SK-N-SH (cell line): ENCODE measurements at regions not wholly inside any gene's neighbourhood (a gene's known extent, or its start where the extent isn't known, plus 50 kb on each side); places are given as distances from the start of the nearest gene placed in this dataset.

Experiments used
- CTCF ChIA-PET: fragments of 300-600, 350-600 bp; formaldehyde crosslinking; extraction: SDS; loops from one replicate; lab custom pipeline; 2021; lab: Yijun Ruan, JAX
- POLR2A ChIA-PET: fragments of 350-600 bp; sonication (Branson Sonifier 250); formaldehyde crosslinking; extraction: SDS; loops from one replicate; lab custom pipeline; 2020; ENCODE audit warnings: antibody characterized with exemption, inconsistent platforms; lab: Yijun Ruan, JAX
- DNase-seq: peaks from one replicate; pipeline ENCODE4 v3.0.0; 2012
- H2AFZ ChIP-seq: fragments of 200-600 bp; sonication (generic); 2 replicates; pipeline ENCODE4 v1.8.1; 2016; ENCODE audit warnings: antibody characterized with exemption, mild to moderate bottlenecking, low read depth
- H3F3A ChIP-seq: fragments of 200-600 bp; sonication (generic); replicated peaks from 2 replicates; pipeline ENCODE3; 2016; ENCODE audit warnings: antibody characterized with exemption, mild to moderate bottlenecking; ENCODE audit not compliant: insufficient read depth
- H3K27ac ChIP-seq, 2 experiments: fragments of 200-500 bp in 1 of 2; fragments of 200-600 bp in 1 of 2; sonication (Bioruptor generic) in 1 of 2; sonication (generic), shearing (Covaris generic) in 1 of 2; 2 replicates each; pipeline versions ENCODE4 v1.5.1 to v1.6.1; 2014 to 2016; ENCODE audit warnings: low read depth in 2 of 2, inconsistent platforms in 1 of 2, low read length in 1 of 2, mild to moderate bottlenecking in 1 of 2, mixed read lengths in 1 of 2
- H3K27me3 ChIP-seq: fragments of 200-600 bp; sonication (generic), shearing (Covaris generic); 2 replicates; pipeline ENCODE4 v1.6.1; 2016; ENCODE audit warnings: mixed run types; ENCODE audit not compliant: insufficient read depth
- H3K36me3 ChIP-seq, 2 experiments: fragments of 200-500 bp in 1 of 2; fragments of 200-600 bp in 1 of 2; sonication (Bioruptor generic) in 1 of 2; sonication (generic) in 1 of 2; replicated peaks in 1 of 2; 2 replicates each; pipeline versions ENCODE3 to v1.5.1; 2014 to 2016; ENCODE audit warnings: low read length in 1 of 2, mild to moderate bottlenecking in 1 of 2; ENCODE audit not compliant: insufficient read depth in 2 of 2, control insufficient read depth in 1 of 2
- H3K4me1 ChIP-seq, 2 experiments: fragments of 200-500 bp in 1 of 2; fragments of 200-600 bp in 1 of 2; sonication (Bioruptor generic) in 1 of 2; sonication (generic), shearing (Covaris generic) in 1 of 2; 2 replicates each; pipeline versions ENCODE4 v1.5.1 to v1.6.1; 2014 to 2016; ENCODE audit warnings: low read depth in 1 of 2, low read length in 1 of 2, mixed run types in 1 of 2; ENCODE audit not compliant: insufficient read depth in 2 of 2, control insufficient read depth in 1 of 2
- H3K4me2 ChIP-seq: fragments of 200-600 bp; sonication (generic), shearing (Covaris generic); 2 replicates; pipeline ENCODE4 v1.6.1; 2017; ENCODE audit warnings: mixed run types
- H3K4me3 ChIP-seq, 2 experiments: fragments of 200-500 bp in 1 of 2; fragments of 200-600 bp in 1 of 2; sonication (Bioruptor generic) in 1 of 2; sonication (generic), shearing (Covaris generic) in 1 of 2; 2 replicates each; pipeline versions ENCODE4 v1.5.1 to v1.8.1; 2014 to 2016; ENCODE audit warnings: low read depth in 2 of 2, inconsistent platforms in 1 of 2, low read length in 1 of 2, mild to moderate bottlenecking in 1 of 2, mixed read lengths in 1 of 2, moderate library complexity in 1 of 2
- H3K79me2 ChIP-seq: fragments of 200-600 bp; sonication (generic); 2 replicates; pipeline ENCODE4 v1.8.1; 2017; ENCODE audit warnings: mild to moderate bottlenecking; ENCODE audit not compliant: insufficient read depth
- H3K9ac ChIP-seq: fragments of 200-600 bp; sonication (generic); 2 replicates; pipeline ENCODE4 v1.6.1; 2017; ENCODE audit warnings: mixed run types
- H3K9me2 ChIP-seq: fragments of 200-600 bp; sonication (generic); 2 replicates; pipeline ENCODE4 v1.6.1; 2017; ENCODE audit warnings: mixed run types
- H3K9me3 ChIP-seq: fragments of 200-600 bp; sonication (generic); 2 replicates; pipeline ENCODE4 v1.6.1; 2017; ENCODE audit warnings: mixed run types, mild to moderate bottlenecking, moderate library complexity
- H4K20me1 ChIP-seq: fragments of 200-600 bp; sonication (generic); 2 replicates; pipeline ENCODE4 v1.6.1; 2017; ENCODE audit warnings: mild to moderate bottlenecking, mixed run types; ENCODE audit not compliant: insufficient read depth
- ELF1 ChIP-seq: IDR thresholded peaks from 2 replicates; pipeline ENCODE4 v1.4.0; 2012
- EP300 ChIP-seq, 2 experiments: IDR thresholded peaks; 2 replicates each; pipeline versions ENCODE4 v1.4.0 to v1.6.1; 2012; ENCODE audit warnings: borderline replicate concordance in 1 of 2, low read depth in 1 of 2, low read length in 1 of 2
- FOXJ3 ChIP-seq: sonication (generic); formaldehyde crosslinking; IDR thresholded peaks from 2 replicates; pipeline ENCODE4 v1.5.1; 2020; ENCODE audit warnings: mild to moderate bottlenecking, missing genetic modification reagents
- MAX ChIP-seq: IDR thresholded peaks from 2 replicates; pipeline ENCODE4 v1.4.0; 2012; ENCODE audit warnings: low read depth
- MEF2A ChIP-seq: IDR thresholded peaks from 2 replicates; pipeline ENCODE4 v1.4.0; 2012; ENCODE audit warnings: low read depth, borderline replicate concordance
- MXI1 ChIP-seq: IDR thresholded peaks from 2 replicates; pipeline ENCODE4 v1.6.1; 2012; ENCODE audit warnings: mild to moderate bottlenecking, low read depth, low read length, improper control_type of control experiment
- NFIC ChIP-seq: IDR thresholded peaks from 2 replicates; pipeline ENCODE4 v1.4.0; 2012; ENCODE audit warnings: borderline replicate concordance
- PBX3 ChIP-seq: IDR thresholded peaks from 2 replicates; pipeline ENCODE4; 2012
- RAD21 ChIP-seq: IDR thresholded peaks from 2 replicates; pipeline ENCODE4 v1.6.1; 2012; ENCODE audit warnings: mild to moderate bottlenecking, low read length
- SIN3A ChIP-seq: IDR thresholded peaks from 2 replicates; pipeline ENCODE4 v1.6.1; 2012; ENCODE audit warnings: low read depth, mild to moderate bottlenecking, low read length, moderate library complexity, borderline replicate concordance
- SMC3 ChIP-seq: IDR thresholded peaks from 2 replicates; pipeline ENCODE4 v1.6.1; 2012; ENCODE audit warnings: low read depth, low read length, improper control_type of control experiment
- TCF12 ChIP-seq: IDR thresholded peaks from 2 replicates; pipeline ENCODE4 v1.4.0; 2012
- WGBS: methylation state at CpG from one replicate; pipeline ENCODE4 v1.1.6; 2017; ENCODE audit warnings: low lambda C conversion rate; 5-methylcytosine and 5-hydroxymethylcytosine counted together
- TF ChIP-seq, protein P1 (sequence below): IDR thresholded peaks from 2 replicates; pipeline ENCODE4 v1.4.0; 2012; ENCODE audit warnings: low read depth, borderline replicate concordance
- TF ChIP-seq, protein P2 (sequence below): fragments of 150-350 bp; IDR thresholded peaks from 2 replicates; pipeline ENCODE4 v1.6.1; 2017; ENCODE audit warnings: antibody characterized with exemption, low read length, low read depth, borderline replicate concordance

DNA sequence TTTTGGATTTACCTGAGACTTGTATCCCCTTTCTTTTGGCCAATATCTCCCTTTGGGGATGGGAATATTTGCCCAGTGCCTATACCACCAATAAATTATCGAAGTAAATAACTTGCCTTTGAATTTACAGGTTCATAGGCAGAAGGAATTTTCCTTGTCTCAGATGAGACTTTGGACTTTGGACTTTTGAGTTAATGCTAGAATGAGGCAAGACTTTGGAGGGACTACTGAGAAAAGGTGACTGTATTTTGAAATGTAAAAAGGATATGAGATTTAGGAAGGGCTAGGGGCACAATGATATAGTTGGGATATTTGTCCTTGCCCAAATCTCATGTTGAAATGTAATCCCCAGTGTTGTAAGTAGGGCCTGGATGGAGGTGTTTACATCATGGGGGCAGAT lies 384.5 kb upstream of the GHITM start:
- Histone ChIP-seq H3K36me3 (no peaks in the 10 kb centered on the region), H4K20me1 (no peaks in the 10 kb centered on the region), H3K4me3 (no peak overlapping the region), H2AFZ (no peak overlapping the region), H3K9me3 (no peaks in the 10 kb centered on the region), H3K4me1 (no peaks in the 10 kb centered on the region), H3K9me2 (no peaks in the 10 kb centered on the region), H3K27me3 (no peaks in the 10 kb centered on the region), H3F3A (no peaks in the 10 kb centered on the region), H3K9ac (no peak overlapping the region), H3K27ac (no peak overlapping the region), H3K4me2 (no peak overlapping the region), H3K79me2 (no peaks in the 10 kb centered on the region)
- CTCF ChIA-PET: no interaction called here
- no peak for TF ChIP-seq NFIC
- TF ChIP-seq RAD21: no peak
- no peak for TF ChIP-seq ELF1
- no peak for DNase-seq
- WGBS: 4% methylated on average over 1 of the region's 1 CpG
- POLR2A ChIA-PET: no interaction called here

- TF ChIP-seq NFIC: no peak
- TF ChIP-seq MXI1: no peak
- TF ChIP-seq SIN3A: no peak
- TF ChIP-seq MAX: no peak
- no peak for TF ChIP-seq PBX3
- no peak for TF ChIP-seq TCF12
- TF ChIP-seq, protein P1, sequence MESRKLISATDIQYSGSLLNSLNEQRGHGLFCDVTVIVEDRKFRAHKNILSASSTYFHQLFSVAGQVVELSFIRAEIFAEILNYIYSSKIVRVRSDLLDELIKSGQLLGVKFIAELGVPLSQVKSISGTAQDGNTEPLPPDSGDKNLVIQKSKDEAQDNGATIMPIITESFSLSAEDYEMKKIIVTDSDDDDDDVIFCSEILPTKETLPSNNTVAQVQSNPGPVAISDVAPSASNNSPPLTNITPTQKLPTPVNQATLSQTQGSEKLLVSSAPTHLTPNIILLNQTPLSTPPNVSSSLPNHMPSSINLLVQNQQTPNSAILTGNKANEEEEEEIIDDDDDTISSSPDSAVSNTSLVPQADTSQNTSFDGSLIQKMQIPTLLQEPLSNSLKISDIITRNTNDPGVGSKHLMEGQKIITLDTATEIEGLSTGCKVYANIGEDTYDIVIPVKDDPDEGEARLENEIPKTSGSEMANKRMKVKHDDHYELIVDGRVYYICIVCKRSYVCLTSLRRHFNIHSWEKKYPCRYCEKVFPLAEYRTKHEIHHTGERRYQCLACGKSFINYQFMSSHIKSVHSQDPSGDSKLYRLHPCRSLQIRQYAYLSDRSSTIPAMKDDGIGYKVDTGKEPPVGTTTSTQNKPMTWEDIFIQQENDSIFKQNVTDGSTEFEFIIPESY: no peak
- TF ChIP-seq FOXJ3 (CRISPR knock-in tag): no peak
- no peak for TF ChIP-seq EP300 (IDR thresholded peaks at IDR 0.05; ENCODE audit: borderline replicate concordance in 1 of 2, low read depth in 1 of 2, low read length in 1 of 2)
- no peak for TF ChIP-seq SMC3
- TF ChIP-seq, protein P2, sequence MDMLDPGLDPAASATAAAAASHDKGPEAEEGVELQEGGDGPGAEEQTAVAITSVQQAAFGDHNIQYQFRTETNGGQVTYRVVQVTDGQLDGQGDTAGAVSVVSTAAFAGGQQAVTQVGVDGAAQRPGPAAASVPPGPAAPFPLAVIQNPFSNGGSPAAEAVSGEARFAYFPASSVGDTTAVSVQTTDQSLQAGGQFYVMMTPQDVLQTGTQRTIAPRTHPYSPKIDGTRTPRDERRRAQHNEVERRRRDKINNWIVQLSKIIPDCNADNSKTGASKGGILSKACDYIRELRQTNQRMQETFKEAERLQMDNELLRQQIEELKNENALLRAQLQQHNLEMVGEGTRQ: no peak
- TF ChIP-seq MEF2A: no peak
- Histone ChIP-seq H3K9me3 (no peaks in the 10 kb centered on the region), H3K4me2 (no peak overlapping the region), H3K4me3 (no peak overlapping the region), H4K20me1 (no peaks in the 10 kb centered on the region), H3K4me1 (no peaks in the 10 kb centered on the region), H3K36me3 (no peaks in the 10 kb centered on the region), H3K27ac (no peak overlapping the region), H3K27me3 (no peaks in the 10 kb centered on the region), H3F3A (no peaks in the 10 kb centered on the region), H3K9ac (no peak overlapping the region), H3K79me2 (no peaks in the 10 kb centered on the region), H3K9me2 (no peaks in the 10 kb centered on the region; the same call in 1 of the 2 replicates), H2AFZ (no peak overlapping the region)
- ChIA-PET CTCF (interaction anchor here (1.1 kb wide), 1 partner anchor 19 kb away, joined by 3 read pairs; no protein-coding TSS in a partner anchor), POLR2A (no interaction called here)
- no peak for DNase-seq
- 38% methylated on average over 2 of the region's 2 CpGs for WGBS
These were observed 379.2 kb upstream of the GHITM start for GRCh38 chr10:83760142-83760541.
